Thyroid gland (tissue), 4 donors: ENCODE measurements at regions not wholly inside any gene's neighbourhood (a gene's known extent, or its start where the extent isn't known, plus 50 kb on each side); places are given as distances from the start of the nearest gene placed in this dataset.

ENCODE experiments used
- DNase-seq, 2 donors: peaks; one replicate each; pipeline ENCODE4 v3.0.0-alpha.2; 2019
- H3K27ac ChIP-seq, 3 donors: fragments of 200-600 bp; sonication (generic); 1 replicate in 2 of 3; 2 replicates in 1 of 3; pipeline ENCODE4 v1.5.1; 2016 to 2019; ENCODE audit warnings: mild to moderate bottlenecking in 1 of 3, moderate library complexity in 1 of 3
- H3K27me3 ChIP-seq: fragments of 200-600 bp; sonication (generic); one replicate; pipeline ENCODE4 v1.5.1; 2019
- H3K36me3 ChIP-seq, 2 donors: fragments of 200-600 bp; sonication (generic); one replicate each; pipeline ENCODE4 v1.5.1; 2016 to 2019
- H3K4me1 ChIP-seq, 2 donors: fragments of 200-600 bp; sonication (generic); one replicate each; pipeline ENCODE4 v1.5.1; 2017 to 2019
- H3K4me3 ChIP-seq, 3 donors: fragments of 200-600 bp; sonication (generic); replicated peaks in 1 of 3; 1 replicate in 2 of 3; 2 replicates in 1 of 3; pipeline ENCODE4 v1.5.1; 2016; ENCODE audit warnings: mild to moderate bottlenecking in 1 of 3
- H3K9me3 ChIP-seq: fragments of 200-600 bp; sonication (generic); one replicate; pipeline ENCODE4 v1.5.1; 2017
- POLR2A ChIP-seq, 2 donors: fragments of 450-650 bp; IDR thresholded peaks; one replicate each; pipeline ENCODE4 v1.6.1; 2017; ENCODE audit warnings: antibody characterized with exemption in 2 of 2, mild to moderate bottlenecking in 2 of 2, moderate library complexity in 1 of 2
- WGBS, 2 donors: methylation state at CpG; one replicate each; pipeline ENCODE4 v1.1.5; 2017; 5-methylcytosine and 5-hydroxymethylcytosine counted together
- intact Hi-C: fragments of 100-400 bp; cut with DNase I; formaldehyde crosslinking; loops from one replicate; pipeline ENCODE4 v1.15.1; 2023
- TF ChIP-seq, protein P1 (sequence below), 6 experiments: fragments of 200-600 bp in 3 of 6; fragments of 450-650 bp in 3 of 6; sonication (generic) in 3 of 6; IDR thresholded peaks; one replicate each; pipeline ENCODE4 v1.5.1; 2016 to 2019; ENCODE audit warnings: antibody characterized with exemption in 6 of 6, mild to moderate bottlenecking in 2 of 6, inconsistent platforms in 1 of 6, moderate library complexity in 1 of 6

DNA sequence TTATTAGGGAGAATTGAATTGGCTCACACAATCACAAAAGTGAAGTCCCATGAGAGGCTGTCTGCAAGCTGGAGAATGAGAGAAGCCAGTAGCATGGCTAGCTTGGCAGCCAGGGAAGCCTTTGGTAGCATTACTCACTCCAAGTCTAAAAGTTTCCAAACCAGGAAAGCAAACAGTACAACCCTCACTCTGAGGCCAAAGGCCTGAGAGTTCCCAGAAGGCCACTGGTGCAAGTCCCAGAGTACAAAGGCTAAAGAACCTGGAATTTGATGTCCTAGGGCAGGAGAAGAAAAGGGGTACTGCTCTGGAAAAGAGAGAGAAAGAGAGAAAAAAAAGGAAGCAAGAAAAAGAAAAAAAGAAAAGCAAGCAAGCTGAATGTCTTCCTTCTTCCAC lies 318.2 kb downstream of the RND3 start:
- Histone ChIP-seq H3K4me1 (peaks cover 0 to 3% of the 10 kb centered on the region in 2 donors), H3K9me3 (no peaks in the 10 kb centered on the region), H3K27ac (no peak overlapping the region), H3K27me3 (no peaks in the 10 kb centered on the region), H3K36me3 (no peaks in the 10 kb centered on the region), H3K4me3 (no peak overlapping the region)
- TF ChIP-seq, protein P1, sequence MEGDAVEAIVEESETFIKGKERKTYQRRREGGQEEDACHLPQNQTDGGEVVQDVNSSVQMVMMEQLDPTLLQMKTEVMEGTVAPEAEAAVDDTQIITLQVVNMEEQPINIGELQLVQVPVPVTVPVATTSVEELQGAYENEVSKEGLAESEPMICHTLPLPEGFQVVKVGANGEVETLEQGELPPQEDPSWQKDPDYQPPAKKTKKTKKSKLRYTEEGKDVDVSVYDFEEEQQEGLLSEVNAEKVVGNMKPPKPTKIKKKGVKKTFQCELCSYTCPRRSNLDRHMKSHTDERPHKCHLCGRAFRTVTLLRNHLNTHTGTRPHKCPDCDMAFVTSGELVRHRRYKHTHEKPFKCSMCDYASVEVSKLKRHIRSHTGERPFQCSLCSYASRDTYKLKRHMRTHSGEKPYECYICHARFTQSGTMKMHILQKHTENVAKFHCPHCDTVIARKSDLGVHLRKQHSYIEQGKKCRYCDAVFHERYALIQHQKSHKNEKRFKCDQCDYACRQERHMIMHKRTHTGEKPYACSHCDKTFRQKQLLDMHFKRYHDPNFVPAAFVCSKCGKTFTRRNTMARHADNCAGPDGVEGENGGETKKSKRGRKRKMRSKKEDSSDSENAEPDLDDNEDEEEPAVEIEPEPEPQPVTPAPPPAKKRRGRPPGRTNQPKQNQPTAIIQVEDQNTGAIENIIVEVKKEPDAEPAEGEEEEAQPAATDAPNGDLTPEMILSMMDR (IDR thresholded peaks at IDR 0.05): no peak
- no peak for TF ChIP-seq POLR2A (IDR thresholded peaks at IDR 0.05)
- no peak for DNase-seq
- intact Hi-C loops: no loop called here

DNA sequence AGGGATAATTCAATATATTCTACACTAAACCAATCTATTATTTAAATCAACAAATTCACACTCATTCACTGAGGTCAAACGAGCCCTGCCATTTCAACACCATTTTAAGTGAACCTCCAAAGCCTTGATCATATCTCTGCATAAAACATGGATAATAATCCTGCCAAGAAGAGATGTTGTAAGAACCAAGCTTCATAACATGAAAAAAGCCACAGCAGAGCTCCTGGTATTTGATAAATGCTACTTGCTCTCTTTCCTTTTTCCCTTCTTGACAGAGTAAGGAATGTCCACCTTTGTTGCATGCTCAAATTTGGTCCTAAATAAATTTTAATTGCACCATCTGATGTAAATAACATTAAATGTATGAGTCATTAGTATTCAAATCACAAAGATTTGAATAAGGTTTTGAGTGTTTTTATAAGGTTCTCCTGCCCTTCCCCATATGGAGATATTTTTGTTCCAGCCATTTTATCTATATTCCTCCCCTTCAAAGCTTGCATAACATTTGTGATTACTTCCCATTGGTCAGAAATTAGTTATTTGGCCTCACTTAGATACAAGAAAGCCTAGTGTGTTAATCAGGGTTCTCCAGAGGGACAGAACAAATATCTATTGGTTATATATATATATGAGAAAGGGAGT lies 318.8 kb downstream of the RND3 start:
- WGBS, 2 donors: 57 to 79% methylated on average over 1 of the region's 1 CpG
- H3K4me3 ChIP-seq: no peak overlapping the region
- no peak overlapping the region for H3K27ac ChIP-seq
- peaks cover 0 to 3% of the 10 kb centered on the region in 2 donors for H3K4me1 ChIP-seq
- H3K27me3 ChIP-seq: no peaks in the 10 kb centered on the region
- intact Hi-C loops: no loop called here
- H3K36me3 ChIP-seq: no peaks in the 10 kb centered on the region
- DNase-seq: no peak
- H3K9me3 ChIP-seq: no peaks in the 10 kb centered on the region
- TF ChIP-seq, protein P1 (IDR thresholded peaks at IDR 0.05): no peak
- no peak for TF ChIP-seq POLR2A (IDR thresholded peaks at IDR 0.05)

DNA sequence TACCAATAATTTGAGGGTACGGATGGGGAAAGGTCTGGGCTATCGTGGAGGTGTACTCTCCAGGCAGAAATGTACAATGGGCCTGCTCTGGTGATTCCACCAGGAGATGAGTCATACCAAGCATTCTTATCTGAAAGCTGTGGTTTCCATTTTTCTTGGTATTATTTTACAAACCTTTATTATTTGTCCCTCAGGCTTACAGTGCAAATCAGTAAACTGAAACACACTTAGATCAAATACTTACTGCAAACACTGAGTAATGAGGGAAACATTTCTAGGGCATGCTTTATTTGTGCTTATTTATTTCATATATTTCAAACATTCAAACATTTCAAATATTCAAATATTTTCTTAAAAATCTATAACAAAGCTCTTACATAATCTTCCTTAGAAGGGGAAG lies 319.8 kb downstream of the RND3 start:
- H3K9me3 ChIP-seq: no peaks in the 10 kb centered on the region
- no peaks in the 10 kb centered on the region for H3K36me3 ChIP-seq
- WGBS, 2 donors: 88 to 96% methylated on average over 2 of the region's 2 CpGs
- H3K27me3 ChIP-seq: no peaks in the 10 kb centered on the region
- intact Hi-C loops: no loop called here
- peaks cover 0 to 3% of the 10 kb centered on the region in 2 donors for H3K4me1 ChIP-seq
- no peak overlapping the region for H3K4me3 ChIP-seq
- DNase-seq: no peak
- no peak for TF ChIP-seq POLR2A (IDR thresholded peaks at IDR 0.05)
- TF ChIP-seq, protein P1 (IDR thresholded peaks at IDR 0.05): no peak
- H3K27ac ChIP-seq: no peak overlapping the region

DNA sequence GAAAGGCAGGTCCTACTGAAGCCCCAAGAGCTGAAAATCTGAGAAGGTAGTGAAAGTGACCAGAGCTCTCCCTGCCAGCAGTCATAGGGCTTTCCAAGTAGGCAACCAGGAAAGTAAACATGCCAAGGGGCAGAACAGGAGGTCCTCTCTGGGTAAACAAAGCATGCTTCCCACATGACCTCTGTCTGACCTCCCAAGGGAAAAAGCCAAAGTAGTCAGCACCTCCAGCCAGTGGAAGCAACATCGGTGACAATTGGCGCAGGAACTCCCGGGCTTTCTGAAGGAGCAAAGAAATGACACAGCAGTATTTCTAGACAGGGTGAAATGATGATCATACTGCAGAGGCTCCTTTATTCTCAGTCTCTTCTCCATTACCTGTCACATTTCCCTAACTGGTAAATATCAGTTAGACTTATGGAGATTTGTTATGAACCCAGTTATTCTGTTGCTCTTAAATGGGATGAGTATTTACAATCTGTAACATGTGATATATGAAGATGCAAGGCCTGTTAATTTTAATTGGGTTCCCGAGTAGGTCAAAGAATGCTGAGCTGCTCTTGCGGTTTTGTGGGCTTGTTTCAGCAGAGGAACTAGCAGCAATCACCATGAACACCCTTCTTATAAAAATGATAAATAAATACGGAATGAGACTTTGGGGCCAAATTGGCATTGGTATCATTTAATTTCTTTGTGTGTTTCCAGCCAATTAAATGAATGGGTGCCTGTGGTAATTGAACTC lies 321.0 kb downstream of the RND3 start:
- no peak for TF ChIP-seq POLR2A (IDR thresholded peaks at IDR 0.05)
- TF ChIP-seq, protein P1 (IDR thresholded peaks at IDR 0.05): no peak
- 80 to 83% methylated on average over 6 of the region's 6 CpGs for WGBS, 2 donors
- Histone ChIP-seq H3K4me3 (no peak overlapping the region), H3K4me1 (peaks cover 0 to 3% of the 10 kb centered on the region in 2 donors), H3K9me3 (no peaks in the 10 kb centered on the region), H3K27ac (no peak overlapping the region), H3K36me3 (no peaks in the 10 kb centered on the region), H3K27me3 (no peaks in the 10 kb centered on the region)
- intact Hi-C loops: no loop called here
- DNase-seq: no peak

DNA sequence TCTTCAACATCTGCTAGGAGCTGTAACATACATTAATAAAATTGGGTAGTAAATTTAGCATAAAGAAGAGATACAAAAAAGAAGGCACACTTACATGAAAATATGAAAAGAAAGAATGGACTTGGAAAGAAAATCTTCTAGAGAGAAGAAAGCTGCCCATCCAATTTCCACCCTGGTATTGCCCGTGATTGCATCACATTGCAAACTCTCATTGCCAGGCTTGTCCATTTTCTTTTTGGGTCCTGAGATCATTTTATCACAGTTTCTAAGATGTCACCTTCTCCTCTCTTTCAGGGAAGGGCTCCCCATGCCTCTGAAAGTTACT lies 321.5 kb downstream of the RND3 start:
- 90 to 96% methylated on average over 1 of the region's 1 CpG for WGBS, 2 donors
- intact Hi-C loops: no loop called here
- no peak overlapping the region for H3K27ac ChIP-seq

More for the DNA sequence above, 321.5 kb downstream of the RND3 start:
- TF ChIP-seq, protein P1 (IDR thresholded peaks at IDR 0.05): no peak
- TF ChIP-seq POLR2A (IDR thresholded peaks at IDR 0.05): no peak
- no peak overlapping the region for H3K4me3 ChIP-seq
- no peak for DNase-seq
- no peaks in the 10 kb centered on the region for H3K9me3 ChIP-seq
- H3K4me1 ChIP-seq: peaks cover 0 to 3% of the 10 kb centered on the region in 2 donors
- H3K27me3 ChIP-seq: no peaks in the 10 kb centered on the region
- no peaks in the 10 kb centered on the region for H3K36me3 ChIP-seq
